Neuron (in vitro differentiated cells): ENCODE measurements at regions not wholly inside any gene's neighbourhood (a gene's known extent, or its start where the extent isn't known, plus 50 kb on each side); places are given as distances from the start of the nearest gene placed in this dataset.
"Not testable (repeated sequence)": the region's sequence is repeated elsewhere in the genome, so short reads cannot be mapped to it uniquely, and the experiment has no call there.

Experiments used
- H2AFZ ChIP-seq: one replicate; pipeline ENCODE4 v1.6.1; 2013; ENCODE audit warnings: low read depth, mild to moderate bottlenecking, inconsistent platforms, low read length, moderate library complexity
- H3K27me3 ChIP-seq: one replicate; pipeline ENCODE4 v1.6.1; 2013; ENCODE audit warnings: low read length; ENCODE audit not compliant: insufficient read depth
- H3K36me3 ChIP-seq: one replicate; pipeline ENCODE4 v1.6.1; 2013; ENCODE audit warnings: low read length; ENCODE audit not compliant: insufficient read depth
- H3K4me1 ChIP-seq: one replicate; pipeline ENCODE4 v1.6.1; 2013; ENCODE audit warnings: low read length; ENCODE audit not compliant: insufficient read depth
- H3K4me3 ChIP-seq: 2 replicates; pipeline ENCODE4 v1.5.1; 2013; ENCODE audit warnings: mild to moderate bottlenecking, low read length, moderate library complexity
- H3K9me3 ChIP-seq: one replicate; pipeline ENCODE4 v1.6.1; 2013; ENCODE audit warnings: low read length

GRCh38 chr14:103245624-103246031, 88.4 kb upstream of the EIF5 start:
- H3K4me3 ChIP-seq, H3K4me1 ChIP-seq, H2AFZ ChIP-seq, H3K36me3 ChIP-seq, H3K27me3 ChIP-seq, H3K9me3 ChIP-seq: not testable (repeated sequence)

GRCh38 chr14:103246070-103246469, 88.0 kb upstream of the EIF5 start:
- peaks cover 3% of the 10 kb centered on the region for H3K9me3 ChIP-seq
- peaks cover 7% of the 10 kb centered on the region for H3K4me1 ChIP-seq
- H3K36me3 ChIP-seq: no peaks in the 10 kb centered on the region
- no peak overlapping the region for H2AFZ ChIP-seq
- no peak overlapping the region for H3K4me3 ChIP-seq
- H3K27me3 ChIP-seq: no peaks in the 10 kb centered on the region

DNA sequence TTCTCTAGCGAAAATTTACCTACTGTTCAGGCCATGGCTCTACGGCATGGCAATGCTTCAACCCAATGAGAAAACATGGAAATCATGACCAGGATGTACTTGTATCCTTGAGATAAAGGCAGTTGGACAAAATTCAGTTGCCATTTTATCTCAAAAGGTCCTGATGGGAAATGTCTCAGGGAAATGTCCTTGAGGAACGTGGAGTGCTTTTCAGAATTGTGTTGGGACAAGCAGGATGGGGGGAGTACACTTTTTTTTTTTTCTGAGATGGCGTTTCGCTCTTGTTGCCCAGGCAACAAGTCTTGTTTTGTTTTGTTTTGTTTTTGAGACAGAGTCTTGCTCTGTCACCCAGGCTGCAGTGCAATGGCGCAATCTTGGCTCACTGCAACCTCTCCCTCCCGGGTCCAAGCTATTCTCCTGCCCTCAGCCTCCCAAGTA, 86.8 kb upstream of the EIF5 start:
- H3K9me3 ChIP-seq: peaks cover 3% of the 10 kb centered on the region

GRCh38 chr14:103250181-103250580, 83.9 kb upstream of the EIF5 start:
- Histone ChIP-seq H2AFZ (no peak overlapping the region), H3K4me1 (peaks cover 7% of the 10 kb centered on the region), H3K9me3 (no peaks in the 10 kb centered on the region)

More for the DNA sequence above, 86.8 kb upstream of the EIF5 start:
- Histone ChIP-seq H3K4me3 (no peak overlapping the region), H3K27me3 (no peaks in the 10 kb centered on the region), H3K36me3 (no peaks in the 10 kb centered on the region), H2AFZ (no peak overlapping the region), H3K4me1 (peaks cover 7% of the 10 kb centered on the region)

DNA sequence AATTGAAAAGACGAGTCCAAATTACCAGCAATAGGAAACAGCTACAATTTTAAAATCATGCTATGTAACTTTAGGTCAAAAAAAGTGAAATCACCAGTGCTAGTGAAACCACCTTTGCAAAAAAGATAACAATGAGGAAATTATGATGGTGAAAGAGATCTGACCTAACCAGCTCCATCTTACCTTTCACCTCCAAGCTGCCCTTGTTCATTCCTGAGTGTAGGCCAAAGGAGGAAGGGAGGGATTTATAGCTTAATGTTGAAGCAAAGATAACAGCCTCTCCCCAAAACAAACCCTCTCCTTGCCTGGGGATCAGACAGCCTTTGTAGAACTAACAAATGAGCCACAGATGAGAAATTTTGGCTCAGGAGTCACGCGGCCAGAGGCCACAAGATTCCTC, 83.2 kb upstream of the EIF5 start:
- no peak overlapping the region for H3K4me3 ChIP-seq
- peaks cover 2% of the 10 kb centered on the region for H3K4me1 ChIP-seq

More at GRCh38 chr14:103250181-103250580, 83.9 kb upstream of the EIF5 start:
- no peaks in the 10 kb centered on the region for H3K27me3 ChIP-seq
- no peak overlapping the region for H3K4me3 ChIP-seq
- no peaks in the 10 kb centered on the region for H3K36me3 ChIP-seq

GRCh38 chr14:103255555-103255954, 78.5 kb upstream of the EIF5 start:
- H3K4me3 ChIP-seq: no peak overlapping the region
- H3K9me3 ChIP-seq: no peaks in the 10 kb centered on the region
- H2AFZ ChIP-seq: no peak overlapping the region
- no peaks in the 10 kb centered on the region for H3K4me1 ChIP-seq
- H3K27me3 ChIP-seq: peaks cover 3% of the 10 kb centered on the region
- no peaks in the 10 kb centered on the region for H3K36me3 ChIP-seq

More for the DNA sequence above, 83.2 kb upstream of the EIF5 start:
- Histone ChIP-seq H3K27me3 (no peaks in the 10 kb centered on the region), H3K36me3 (no peaks in the 10 kb centered on the region), H2AFZ (no peak overlapping the region), H3K9me3 (no peaks in the 10 kb centered on the region)

DNA sequence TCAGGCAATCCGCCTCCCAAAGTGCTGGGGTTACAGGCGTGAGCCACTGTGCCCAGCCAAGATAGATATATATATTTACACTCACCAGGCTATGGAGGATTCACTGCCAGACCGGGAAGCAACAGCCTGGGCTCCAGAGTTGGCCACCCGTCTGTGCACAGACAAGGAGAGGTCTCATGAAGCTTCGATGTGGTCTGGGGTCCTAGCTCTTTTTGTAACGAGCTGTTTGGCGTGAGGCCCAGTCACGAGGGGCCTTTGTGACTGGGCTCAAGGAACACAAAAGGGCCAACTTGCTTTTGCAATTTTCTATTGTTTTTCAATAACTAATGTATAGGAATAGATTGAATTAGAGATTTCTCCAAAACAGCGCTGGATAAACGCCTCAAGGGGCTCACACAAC, 77.6 kb upstream of the EIF5 start:
- peaks cover 4% of the 10 kb centered on the region for H3K27me3 ChIP-seq
- H3K4me3 ChIP-seq: no peak overlapping the region
- H3K36me3 ChIP-seq: no peaks in the 10 kb centered on the region
- H3K4me1 ChIP-seq: no peaks in the 10 kb centered on the region
- H3K9me3 ChIP-seq: no peaks in the 10 kb centered on the region
- no peak overlapping the region for H2AFZ ChIP-seq

DNA sequence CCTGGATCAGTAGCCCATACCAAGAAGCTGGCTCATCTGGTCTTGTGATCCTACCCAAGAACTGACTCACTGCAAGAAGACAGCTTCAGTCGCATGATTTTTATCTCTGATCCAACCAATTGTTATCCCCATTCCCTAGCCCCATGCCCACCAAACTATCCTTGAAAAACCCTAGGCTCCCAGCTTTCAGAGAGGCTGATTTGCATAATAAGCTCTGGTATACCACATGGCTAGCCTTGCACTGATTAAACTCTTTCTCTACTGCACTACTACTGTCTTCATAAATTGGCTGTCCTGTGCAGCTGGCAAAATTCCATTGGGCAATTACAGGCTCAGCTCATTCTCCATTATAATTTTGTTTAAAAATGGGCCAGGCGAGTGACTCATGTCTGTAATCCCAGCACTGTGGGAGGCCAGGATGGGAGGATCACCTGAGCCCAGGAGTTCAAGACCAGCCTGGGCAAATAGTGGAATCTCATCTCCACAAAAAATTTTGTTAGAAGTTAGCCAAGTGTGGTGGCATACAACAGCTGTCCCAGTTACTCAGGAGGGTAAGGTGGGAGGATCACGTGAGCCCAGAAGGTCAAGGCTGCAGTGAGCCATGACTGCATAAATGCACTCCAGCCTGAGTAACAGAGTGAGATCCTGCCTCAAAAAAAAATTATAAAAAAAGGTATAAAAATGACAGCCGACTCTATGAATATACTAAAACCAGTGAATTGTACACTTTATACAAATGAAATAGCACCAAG, 76.7 kb upstream of the EIF5 start:
- H2AFZ ChIP-seq: no peak overlapping the region
- H3K4me3 ChIP-seq: no peak overlapping the region
- H3K36me3 ChIP-seq: no peaks in the 10 kb centered on the region
- H3K9me3 ChIP-seq: no peaks in the 10 kb centered on the region
- H3K27me3 ChIP-seq: peaks cover 4% of the 10 kb centered on the region
- no peaks in the 10 kb centered on the region for H3K4me1 ChIP-seq

- H2AFZ ChIP-seq: no peak overlapping the region
- H3K9me3 ChIP-seq: no peaks in the 10 kb centered on the region
- H3K4me1 ChIP-seq: no peaks in the 10 kb centered on the region
- peaks cover 4% of the 10 kb centered on the region for H3K27me3 ChIP-seq
- H3K36me3 ChIP-seq: no peaks in the 10 kb centered on the region
- H3K4me3 ChIP-seq: no peak overlapping the region
These were observed 75.8 kb upstream of the EIF5 start for GRCh38 chr14:103258211-103258610.

GRCh38 chr14:103259184-103259583, 74.9 kb upstream of the EIF5 start:
- H3K27me3 ChIP-seq: peaks cover 4% of the 10 kb centered on the region
- no peaks in the 10 kb centered on the region for H3K9me3 ChIP-seq
- H3K36me3 ChIP-seq: no peaks in the 10 kb centered on the region
- no peaks in the 10 kb centered on the region for H3K4me1 ChIP-seq
- no peak overlapping the region for H3K4me3 ChIP-seq
- no peak overlapping the region for H2AFZ ChIP-seq

DNA sequence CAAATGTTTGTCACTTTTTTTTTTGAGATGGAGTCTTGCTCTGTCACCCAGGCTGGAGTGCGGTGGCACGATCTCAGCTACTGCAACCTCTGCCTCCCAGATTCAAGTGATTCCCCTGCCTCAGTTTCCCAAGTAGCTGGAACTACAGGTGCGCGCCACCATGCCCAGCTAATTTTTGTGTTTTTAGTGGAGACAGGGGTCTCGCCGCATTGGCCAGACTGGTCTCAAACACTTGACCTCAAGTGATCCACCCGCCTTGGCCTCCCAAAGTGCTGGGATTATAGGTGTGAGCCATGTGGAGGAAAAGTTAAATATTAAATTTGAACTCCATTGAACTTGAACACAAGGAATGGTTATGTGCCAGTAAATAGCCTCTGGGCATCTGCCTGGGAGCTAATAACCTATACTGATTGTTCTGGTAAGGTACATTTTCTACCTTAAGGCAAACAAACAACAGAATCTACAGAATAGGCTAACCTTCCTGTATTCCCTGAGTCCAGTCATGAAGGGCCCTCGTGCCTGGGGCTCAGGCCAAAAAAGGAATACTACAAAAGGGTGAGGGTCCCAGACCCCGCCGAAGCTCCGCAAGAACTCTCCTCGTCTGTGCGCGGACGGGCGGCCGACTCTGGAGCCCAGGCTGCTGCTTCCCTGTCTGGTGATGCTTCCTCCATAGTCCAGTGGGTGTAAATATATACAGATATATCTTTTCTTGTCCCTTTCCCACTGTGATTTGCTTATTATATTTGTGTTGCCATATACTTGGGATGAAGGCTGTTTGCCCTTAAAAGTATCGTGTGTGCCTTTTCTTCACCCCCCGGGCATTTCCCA, 74.0 kb upstream of the EIF5 start:
- Histone ChIP-seq H3K4me1 (no peaks in the 10 kb centered on the region), H3K4me3 (no peak overlapping the region), H3K9me3 (no peaks in the 10 kb centered on the region), H3K36me3 (no peaks in the 10 kb centered on the region), H2AFZ (no peak overlapping the region), H3K27me3 (peaks cover 4% of the 10 kb centered on the region)

DNA sequence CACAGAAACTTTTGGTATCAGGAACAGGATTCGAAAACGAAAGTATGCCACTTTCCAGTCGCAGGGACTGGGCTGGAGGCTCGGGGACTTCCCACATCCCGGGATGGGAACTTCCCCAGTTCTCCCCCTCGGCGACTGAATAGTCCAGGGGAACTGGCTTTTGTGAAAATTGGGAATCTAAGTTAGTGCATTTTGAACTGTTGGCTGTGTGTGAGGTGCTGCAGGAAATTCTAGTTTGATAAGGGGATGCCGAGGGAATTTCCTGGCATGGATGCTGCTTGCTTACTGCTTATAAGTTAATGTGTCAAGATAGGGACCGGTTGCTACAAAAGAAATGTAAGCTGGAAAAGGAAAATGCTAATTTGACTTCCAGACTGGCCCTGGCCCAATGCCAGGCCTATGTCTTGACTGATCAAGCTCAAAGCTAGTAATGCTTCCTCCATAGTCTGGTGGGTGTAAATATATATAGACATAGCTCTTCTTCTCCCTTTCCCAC, 73.4 kb upstream of the EIF5 start:
- peaks cover 4% of the 10 kb centered on the region for H3K27me3 ChIP-seq
- no peak overlapping the region for H3K4me3 ChIP-seq
- no peaks in the 10 kb centered on the region for H3K36me3 ChIP-seq
- H3K9me3 ChIP-seq: no peaks in the 10 kb centered on the region
- H2AFZ ChIP-seq: no peak overlapping the region
- no peaks in the 10 kb centered on the region for H3K4me1 ChIP-seq

DNA sequence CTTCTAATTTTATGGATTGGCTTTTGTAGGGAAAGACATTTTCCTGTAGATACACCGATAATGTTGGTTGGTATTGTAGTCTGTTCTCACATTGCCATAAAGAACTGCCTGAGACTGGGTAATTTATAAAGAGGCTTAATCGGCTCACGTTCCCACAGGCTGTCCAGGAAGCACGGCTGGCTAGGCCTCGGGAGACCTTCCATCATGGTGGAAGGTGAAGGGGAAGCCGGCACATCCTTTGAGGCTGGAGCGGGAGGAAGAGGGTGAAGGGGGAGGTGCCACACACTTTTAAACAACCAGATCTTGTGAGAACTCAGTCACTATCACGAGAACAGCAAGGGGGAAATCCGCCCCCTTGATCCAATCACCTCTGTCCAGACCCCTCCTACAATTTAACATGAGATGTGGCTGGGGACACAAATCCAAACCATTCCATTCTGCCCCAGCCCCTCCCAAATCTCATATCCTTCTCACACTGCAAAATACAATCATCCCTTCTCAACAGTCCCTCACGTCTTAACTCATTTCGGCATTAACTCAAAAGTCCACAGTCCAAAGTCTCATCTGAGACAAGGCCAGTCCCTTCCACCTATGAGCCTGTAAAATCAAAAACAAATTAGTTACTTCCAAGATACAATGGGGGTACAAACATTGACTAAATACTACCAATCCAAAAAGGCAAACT, 66.7 kb upstream of the EIF5 start:
- no peaks in the 10 kb centered on the region for H3K27me3 ChIP-seq
- H3K4me3 ChIP-seq: no peak overlapping the region
- no peak overlapping the region for H2AFZ ChIP-seq
- H3K36me3 ChIP-seq: no peaks in the 10 kb centered on the region
- H3K9me3 ChIP-seq: no peaks in the 10 kb centered on the region
- no peaks in the 10 kb centered on the region for H3K4me1 ChIP-seq
